ENCODE measurements at regions not wholly inside any gene's neighbourhood (a gene's known extent, or its start where the extent isn't known, plus 50 kb on each side); places are given as distances from the start of the nearest gene placed in this dataset.
"Not testable (repeated sequence)": the region's sequence is repeated elsewhere in the genome, so short reads cannot be mapped to it uniquely, and the experiment has no call there.

GRCh38 chr11:96500440-96500839 lies 110.6 kb downstream of the JRKL start:
- DNase-seq: no peak
- intact Hi-C loops (cut with DNase I): no loop called here
- ATAC-seq (ENCODE audit: poor library complexity): no peak

GRCh38 chr11:96506041-96506440 lies 116.2 kb downstream of the JRKL start:
- no peak for ATAC-seq (ENCODE audit: poor library complexity)
- no peak for DNase-seq
- intact Hi-C loops (cut with DNase I): no loop called here

GRCh38 chr11:96506953-96507354 lies 117.1 kb downstream of the JRKL start:
- DNase-seq (no peak), ATAC-seq (ENCODE audit: poor library complexity) (no peak)
- intact Hi-C loops (cut with DNase I): no loop called here

GRCh38 chr11:96508861-96509260 lies 119.0 kb downstream of the JRKL start:
- intact Hi-C loops (cut with DNase I): no loop called here
- ATAC-seq (ENCODE audit: poor library complexity) (no peak), DNase-seq (no peak)

- DNase-seq (no peak), ATAC-seq (ENCODE audit: poor library complexity) (no peak)
- intact Hi-C loops (cut with DNase I): no loop called here
These were observed 131.1 kb downstream of the JRKL start for GRCh38 chr11:96520939-96521338.

- DNase-seq (no peak), ATAC-seq (ENCODE audit: poor library complexity) (no peak)
- intact Hi-C loops (cut with DNase I): no loop called here
These were observed 133.8 kb downstream of the JRKL start for GRCh38 chr11:96523656-96524055.

- intact Hi-C loops (cut with DNase I): no loop called here
- ATAC-seq (ENCODE audit: poor library complexity): peak; percentile 29
- no peak for DNase-seq
These were observed 134.7 kb downstream of the JRKL start for GRCh38 chr11:96524475-96524874.

- no peak for ATAC-seq (ENCODE audit: poor library complexity)
- intact Hi-C loops (cut with DNase I): no loop called here
These were observed 140.7 kb downstream of the JRKL start for GRCh38 chr11:96530473-96530872.

GRCh38 chr11:96538104-96538503 lies 148.3 kb downstream of the JRKL start:
- no peak for ATAC-seq (ENCODE audit: poor library complexity)
- intact Hi-C loops (cut with DNase I): no loop called here
- DNase-seq: no peak

More at GRCh38 chr11:96530473-96530872, 140.7 kb downstream of the JRKL start:
- DNase-seq: no peak

- no peak for ATAC-seq (ENCODE audit: poor library complexity)
- intact Hi-C loops (cut with DNase I): no loop called here
- no peak for DNase-seq
These were observed 148.8 kb downstream of the JRKL start for GRCh38 chr11:96538622-96539021.

GRCh38 chr11:96540875-96541274 lies 151.1 kb downstream of the JRKL start:
- ATAC-seq (ENCODE audit: poor library complexity) (no peak), DNase-seq (no peak)
- intact Hi-C loops (cut with DNase I): no loop called here

- no peak for ATAC-seq (ENCODE audit: poor library complexity)
- intact Hi-C loops (cut with DNase I): no loop called here
- DNase-seq: no peak
These were observed 153.4 kb downstream of the JRKL start for GRCh38 chr11:96543177-96543576.

GRCh38 chr11:96545192-96545591 lies 155.4 kb downstream of the JRKL start:
- DNase-seq: peak; percentile 28
- intact Hi-C loops (cut with DNase I); ATAC-seq (ENCODE audit: poor library complexity): not testable (repeated sequence)

- ATAC-seq (ENCODE audit: poor library complexity): no peak
- no peak for DNase-seq
- intact Hi-C loops (cut with DNase I): no loop called here
These were observed 161.3 kb downstream of the JRKL start for GRCh38 chr11:96551136-96551535.

- no peak for ATAC-seq (ENCODE audit: poor library complexity)
- intact Hi-C loops (cut with DNase I): no loop called here
- DNase-seq: no peak
These were observed 164.5 kb downstream of the JRKL start for GRCh38 chr11:96554236-96554820.

- ATAC-seq (ENCODE audit: poor library complexity); intact Hi-C loops (cut with DNase I); DNase-seq: not testable (repeated sequence)
These were observed 166.0 kb downstream of the JRKL start for GRCh38 chr11:96555826-96556225.

GRCh38 chr11:96560727-96561126 lies 170.9 kb downstream of the JRKL start:
- ATAC-seq (ENCODE audit: poor library complexity); DNase-seq; intact Hi-C loops (cut with DNase I): not testable (repeated sequence)

- ATAC-seq (ENCODE audit: poor library complexity): peak; percentile 71
- DNase-seq: no peak
- intact Hi-C loops (cut with DNase I): no loop called here
These were observed 177.4 kb downstream of the JRKL start for GRCh38 chr11:96567176-96567575.

- DNase-seq: no peak
- intact Hi-C loops (cut with DNase I): no loop called here
- ATAC-seq (ENCODE audit: poor library complexity): peak; percentile 20
These were observed 177.9 kb downstream of the JRKL start for GRCh38 chr11:96567667-96568066.

- DNase-seq (no peak), ATAC-seq (ENCODE audit: poor library complexity) (no peak)
- intact Hi-C loops (cut with DNase I): no loop called here
These were observed 186.6 kb downstream of the JRKL start for GRCh38 chr11:96576383-96576782.

GRCh38 chr11:96578379-96578778 lies 188.6 kb downstream of the JRKL start:
- intact Hi-C loops (cut with DNase I): no loop called here
- no peak for DNase-seq

More at GRCh38 chr11:96578379-96578778, 188.6 kb downstream of the JRKL start:
- no peak for ATAC-seq (ENCODE audit: poor library complexity)

All from Right ventricle myocardium superior (tissue), 1 donor.